ENCODE measurements at regions not wholly inside any gene's neighbourhood (a gene's known extent, or its start where the extent isn't known, plus 50 kb on each side); places are given as distances from the start of the nearest gene placed in this dataset.

DNA sequence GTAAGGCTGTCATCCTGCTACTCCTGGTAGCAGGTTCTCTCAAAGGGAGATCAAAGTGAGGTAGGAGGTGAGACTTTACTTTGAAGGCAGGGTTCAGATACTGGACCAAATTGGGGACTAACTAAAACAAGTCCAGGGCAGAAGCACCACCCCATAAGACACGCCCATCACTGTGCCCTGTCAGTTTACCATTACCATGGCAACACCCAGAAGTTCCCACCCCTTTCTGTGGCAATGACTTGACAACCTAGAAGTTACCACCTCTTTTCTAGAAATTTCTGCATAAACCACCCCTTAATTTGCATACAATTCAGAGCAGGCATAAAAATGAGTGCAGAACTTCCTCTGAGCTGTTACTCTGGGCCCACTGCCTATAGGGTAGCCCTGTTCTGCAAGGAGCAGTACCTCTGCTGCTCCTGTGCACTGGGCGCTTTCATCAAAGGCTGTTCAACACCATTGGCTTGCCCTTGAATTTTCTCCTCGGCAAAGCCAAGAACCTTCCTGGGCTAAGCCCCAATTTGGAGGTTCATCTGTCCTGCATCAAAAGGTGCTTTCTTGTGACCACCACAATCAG lies 64.8 kb upstream of the MAX start:
- Histone ChIP-seq H3K36me3 (ENCODE audit: low read depth, low read length) (no peaks in the 10 kb centered on the region), H3K4me1 (ENCODE audit: insufficient read depth, low read length) (peaks cover 18% of the 10 kb centered on the region), H2AFZ (ENCODE audit: low read length) (no peak overlapping the region), H4K20me1 (ENCODE audit: low read length) (no peaks in the 10 kb centered on the region), H3K27ac (ENCODE audit: low read length) (no peak overlapping the region), H3F3A (ENCODE audit: low read length, unreplicated experiment) (no peaks in the 10 kb centered on the region), H3K4me2 (ENCODE audit: low read length) (no peak overlapping the region), H3K9ac (ENCODE audit: low read length) (no peak overlapping the region), H3K27me3 (ENCODE audit: low read length) (no peaks in the 10 kb centered on the region), H3K9me2 (replicated peaks; ENCODE audit: low read length) (no peaks in the 10 kb centered on the region), H3K79me2 (ENCODE audit: low read length) (no peaks in the 10 kb centered on the region), H3K9me3 (ENCODE audit: low read length) (no peaks in the 10 kb centered on the region), H3K4me3 (ENCODE audit: low read length) (no peak overlapping the region)
- ATAC-seq (no peak), DNase-seq (no peak)
- no peak for TF ChIP-seq EZH2 (IDR thresholded peaks at IDR 0.05; ENCODE audit: low read length, unreplicated experiment)
- no peak for TF ChIP-seq CTCF (conservative IDR thresholded peaks at IDR 0.05; ENCODE audit: low read depth, low read length)
- no peak for TF ChIP-seq EZH2phosphoT487 (IDR thresholded peaks at IDR 0.05; ENCODE audit: borderline replicate concordance, low read length)
- intact Hi-C loops (cut with micrococcal nuclease), result loop anchor here (10.0 kb wide), 1 partner anchor 908 kb away; no protein-coding TSS in a partner anchor
- CTCF ChIA-PET, result no interaction called here
- POLR2A ChIA-PET (ENCODE audit: unreplicated experiment), result no interaction called here
- BruUV-seq (replicated peaks), result no TSS peak

GRCh38 chr14:65168840-65169239 lies 66.5 kb upstream of the MAX start:
- Histone ChIP-seq H3K36me3 (ENCODE audit: low read depth, low read length) (no peaks in the 10 kb centered on the region), H3K27ac (ENCODE audit: low read length) (no peak overlapping the region), H3K9me2 (replicated peaks; ENCODE audit: low read length) (no peaks in the 10 kb centered on the region), H3K79me2 (ENCODE audit: low read length) (no peaks in the 10 kb centered on the region), H2AFZ (ENCODE audit: low read length) (no peak overlapping the region), H3K9ac (ENCODE audit: low read length) (no peak overlapping the region), H3K4me1 (ENCODE audit: insufficient read depth, low read length) (peaks cover 18% of the 10 kb centered on the region), H3K4me3 (ENCODE audit: low read length) (no peak overlapping the region), H3K9me3 (ENCODE audit: low read length) (no peaks in the 10 kb centered on the region), H3K4me2 (ENCODE audit: low read length) (0 out of 2 replicates have a peak overlapping the region, but pooled peaks have one; percentile 9), H3K27me3 (ENCODE audit: low read length) (no peaks in the 10 kb centered on the region), H3F3A (ENCODE audit: low read length, unreplicated experiment) (no peaks in the 10 kb centered on the region), H4K20me1 (ENCODE audit: low read length) (no peaks in the 10 kb centered on the region)
- TF ChIP-seq CTCF (conservative IDR thresholded peaks at IDR 0.05; ENCODE audit: low read depth, low read length) (no peak), EZH2 (IDR thresholded peaks at IDR 0.05; ENCODE audit: low read length, unreplicated experiment) (no peak), EZH2phosphoT487 (IDR thresholded peaks at IDR 0.05; ENCODE audit: borderline replicate concordance, low read length) (no peak)
- intact Hi-C loops (cut with micrococcal nuclease), result loop anchor here (10.0 kb wide), 1 partner anchor 906 kb away; no protein-coding TSS in a partner anchor
- no peak for ATAC-seq
- CTCF ChIA-PET, result interaction anchor here (0.6 to 1.9 kb wide), 5 partner anchors 33 to 656 kb away, joined by 3 to 6 read pairs (median 4); no protein-coding TSS in a partner anchor
- no TSS peak for BruUV-seq (replicated peaks)
- DNase-seq, result peak; percentile 38
- POLR2A ChIA-PET (ENCODE audit: unreplicated experiment), result interaction anchor here (1.0 kb wide), 1 partner anchor 135 kb away, joined by 5 read pairs; no protein-coding TSS in a partner anchor

GRCh38 chr14:65169351-65169750 lies 67.0 kb upstream of the MAX start:
- no TSS peak for BruUV-seq (replicated peaks)
- H3K9me2 ChIP-seq (replicated peaks; ENCODE audit: low read length), result no peaks in the 10 kb centered on the region
- ChIA-PET POLR2A (ENCODE audit: unreplicated experiment) (interaction anchor here (0.6 to 1.0 kb wide), 3 partner anchors 134 to 507 kb away, joined by 5 read pairs; no protein-coding TSS in a partner anchor), CTCF (interaction anchor here (0.6 to 1.9 kb wide), 4 partner anchors 78 to 655 kb away, joined by 3 to 6 read pairs (median 4); no protein-coding TSS in a partner anchor)
- intact Hi-C loops (cut with micrococcal nuclease), result loop anchor here (10.0 kb wide), 1 partner anchor 905 kb away; no protein-coding TSS in a partner anchor
- H3K36me3 ChIP-seq (ENCODE audit: low read depth, low read length), result no peaks in the 10 kb centered on the region
- no peak for TF ChIP-seq EZH2phosphoT487 (IDR thresholded peaks at IDR 0.05; ENCODE audit: borderline replicate concordance, low read length)
- TF ChIP-seq CTCF (conservative IDR thresholded peaks at IDR 0.05; ENCODE audit: low read depth, low read length), result no peak
- TF ChIP-seq EZH2 (IDR thresholded peaks at IDR 0.05; ENCODE audit: low read length, unreplicated experiment), result no peak
- no peak for DNase-seq
- no peaks in the 10 kb centered on the region for H3K79me2 ChIP-seq (ENCODE audit: low read length)
- H3K4me3 ChIP-seq (ENCODE audit: low read length), result no peak overlapping the region
- H3K4me2 ChIP-seq (ENCODE audit: low read length), result 0 out of 2 replicates have a peak overlapping the region, but pooled peaks have one; percentile 9
- no peaks in the 10 kb centered on the region for H3K9me3 ChIP-seq (ENCODE audit: low read length)
- H3K27ac ChIP-seq (ENCODE audit: low read length), result no peak overlapping the region
- no peak overlapping the region for H2AFZ ChIP-seq (ENCODE audit: low read length)
- H3K9ac ChIP-seq (ENCODE audit: low read length), result no peak overlapping the region
- H3K27me3 ChIP-seq (ENCODE audit: low read length), result no peaks in the 10 kb centered on the region
- H3F3A ChIP-seq (ENCODE audit: low read length, unreplicated experiment), result no peaks in the 10 kb centered on the region
- ATAC-seq, result no peak
- H3K4me1 ChIP-seq (ENCODE audit: insufficient read depth, low read length), result peaks cover 18% of the 10 kb centered on the region
- H4K20me1 ChIP-seq (ENCODE audit: low read length), result no peaks in the 10 kb centered on the region
